HEK293T (cell line): ENCODE measurements at regions not wholly inside any gene's neighbourhood (a gene's known extent, or its start where the extent isn't known, plus 50 kb on each side); places are given as distances from the start of the nearest gene placed in this dataset.

Experiments used
- CTBP1 ChIP-seq: fragments of 450-650 bp; IDR thresholded peaks from 2 replicates; pipeline ENCODE4 v1.6.1; 2016; ENCODE audit warnings: borderline replicate concordance
- FOXK2 ChIP-seq: fragments of 450-650 bp; IDR thresholded peaks from 2 replicates; pipeline ENCODE4 v1.6.1; 2016; ENCODE audit warnings: mild to moderate bottlenecking
- FOXM1 ChIP-seq: fragments of 450-650 bp; IDR thresholded peaks from 2 replicates; pipeline ENCODE4 v1.6.1; 2017; ENCODE audit warnings: mild to moderate bottlenecking, borderline replicate concordance
- PKNOX1 ChIP-seq: fragments of 450-650 bp; IDR thresholded peaks from 2 replicates; pipeline ENCODE4 v1.6.1; 2016
- SP1 ChIP-seq: fragments of 450-650 bp; IDR thresholded peaks from 2 replicates; pipeline ENCODE4 v1.6.1; 2017
- SUZ12 ChIP-seq: fragments of 450-650 bp; IDR thresholded peaks from 2 replicates; pipeline ENCODE4 v1.6.1; 2016; ENCODE audit warnings: mild to moderate bottlenecking
- TARDBP ChIP-seq: fragments of 450-650 bp; IDR thresholded peaks from 2 replicates; pipeline ENCODE4 v1.6.1; 2016
- ZNF384 ChIP-seq: fragments of 450-650 bp; IDR thresholded peaks from 2 replicates; pipeline ENCODE4 v1.6.1; 2016

- TF ChIP-seq FOXM1 (no peak), TARDBP (no peak), PKNOX1 (no peak), SP1 (no peak), ZNF384 (no peak), SUZ12 (no peak), FOXK2 (no peak), CTBP1 (no peak)
These were observed 71.2 kb downstream of the TNFAIP2 start for GRCh38 chr14:103194256-103195045.
